NB4 (cell line): ENCODE measurements at regions not wholly inside any gene's neighbourhood (a gene's known extent, or its start where the extent isn't known, plus 50 kb on each side); places are given as distances from the start of the nearest gene placed in this dataset.

Experiments
- MAX ChIP-seq: IDR thresholded peaks from 2 replicates; pipeline ENCODE4 v1.6.1; 2011; ENCODE audit warnings: low read depth, low read length
- TF ChIP-seq, protein P1 (sequence below): IDR thresholded peaks from one replicate; pipeline ENCODE4 v1.5.1; 2012; ENCODE audit warnings: low read depth, low read length

DNA sequence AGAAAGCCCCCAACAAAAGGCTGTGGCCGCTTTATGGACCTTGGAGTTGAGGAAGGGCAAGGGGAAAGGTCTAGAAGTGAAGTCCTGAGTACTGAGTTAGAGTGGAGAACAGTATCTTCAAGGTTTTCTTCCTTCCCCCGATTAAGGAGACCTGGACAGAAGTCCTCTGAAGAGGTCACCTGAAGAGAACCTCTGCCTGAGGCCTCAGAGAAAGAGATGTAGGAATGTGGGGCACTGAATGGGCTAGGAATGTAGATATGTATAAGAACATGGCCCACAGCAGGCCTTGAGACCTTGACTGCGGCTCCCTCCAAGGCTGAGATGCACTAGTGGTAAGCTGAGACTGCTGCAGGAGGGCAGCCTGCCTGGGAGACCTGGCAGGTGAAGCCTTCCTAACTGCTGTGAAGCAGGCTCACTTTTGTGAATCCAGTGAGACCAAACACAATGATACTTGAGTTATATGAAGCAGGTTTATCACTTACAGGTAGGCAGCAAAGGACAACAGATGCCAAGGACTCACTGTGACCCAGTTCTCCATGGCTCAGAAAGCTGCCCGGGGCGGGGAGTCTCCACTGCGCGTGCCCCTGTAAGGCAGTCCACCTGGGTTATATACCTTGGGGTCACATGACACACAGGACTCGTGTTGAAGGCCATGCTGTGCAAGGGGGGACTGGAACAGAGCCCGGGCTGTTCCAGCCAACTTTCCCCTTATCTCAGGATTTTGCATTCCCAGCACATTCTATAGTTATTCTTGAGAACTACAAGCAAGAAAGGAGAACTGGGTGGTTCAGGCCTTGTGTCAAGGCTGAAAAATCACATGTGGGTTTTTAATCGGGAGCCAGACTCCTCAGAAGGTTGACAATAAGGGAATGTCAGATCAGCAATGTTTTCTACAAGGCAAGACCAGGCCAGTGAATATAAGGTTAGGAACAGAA lies 78.8 kb upstream of the PPM1J start:
- TF ChIP-seq MAX: no peak
- TF ChIP-seq, protein P1, sequence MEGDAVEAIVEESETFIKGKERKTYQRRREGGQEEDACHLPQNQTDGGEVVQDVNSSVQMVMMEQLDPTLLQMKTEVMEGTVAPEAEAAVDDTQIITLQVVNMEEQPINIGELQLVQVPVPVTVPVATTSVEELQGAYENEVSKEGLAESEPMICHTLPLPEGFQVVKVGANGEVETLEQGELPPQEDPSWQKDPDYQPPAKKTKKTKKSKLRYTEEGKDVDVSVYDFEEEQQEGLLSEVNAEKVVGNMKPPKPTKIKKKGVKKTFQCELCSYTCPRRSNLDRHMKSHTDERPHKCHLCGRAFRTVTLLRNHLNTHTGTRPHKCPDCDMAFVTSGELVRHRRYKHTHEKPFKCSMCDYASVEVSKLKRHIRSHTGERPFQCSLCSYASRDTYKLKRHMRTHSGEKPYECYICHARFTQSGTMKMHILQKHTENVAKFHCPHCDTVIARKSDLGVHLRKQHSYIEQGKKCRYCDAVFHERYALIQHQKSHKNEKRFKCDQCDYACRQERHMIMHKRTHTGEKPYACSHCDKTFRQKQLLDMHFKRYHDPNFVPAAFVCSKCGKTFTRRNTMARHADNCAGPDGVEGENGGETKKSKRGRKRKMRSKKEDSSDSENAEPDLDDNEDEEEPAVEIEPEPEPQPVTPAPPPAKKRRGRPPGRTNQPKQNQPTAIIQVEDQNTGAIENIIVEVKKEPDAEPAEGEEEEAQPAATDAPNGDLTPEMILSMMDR: no peak
